ENCODE measurements at regions not wholly inside any gene's neighbourhood (a gene's known extent, or its start where the extent isn't known, plus 50 kb on each side); places are given as distances from the start of the nearest gene placed in this dataset.

GRCh38 chr5:1997640-1998347 lies 115.1 kb upstream of the IRX4 start:
- no peak for TF ChIP-seq CTCF (IDR thresholded peaks at IDR 0.05)
- no peak for TF ChIP-seq POLR2AphosphoS5 (IDR thresholded peaks at IDR 0.05)
- no peak for TF ChIP-seq POLR2A (IDR thresholded peaks at IDR 0.05)
- TF ChIP-seq EP300 (IDR thresholded peaks at IDR 0.05), result no peak

All from suprapubic skin (tissue), 4 donors.